ENCODE measurements at regions not wholly inside any gene's neighbourhood (a gene's known extent, or its start where the extent isn't known, plus 50 kb on each side); places are given as distances from the start of the nearest gene placed in this dataset.

DNA sequence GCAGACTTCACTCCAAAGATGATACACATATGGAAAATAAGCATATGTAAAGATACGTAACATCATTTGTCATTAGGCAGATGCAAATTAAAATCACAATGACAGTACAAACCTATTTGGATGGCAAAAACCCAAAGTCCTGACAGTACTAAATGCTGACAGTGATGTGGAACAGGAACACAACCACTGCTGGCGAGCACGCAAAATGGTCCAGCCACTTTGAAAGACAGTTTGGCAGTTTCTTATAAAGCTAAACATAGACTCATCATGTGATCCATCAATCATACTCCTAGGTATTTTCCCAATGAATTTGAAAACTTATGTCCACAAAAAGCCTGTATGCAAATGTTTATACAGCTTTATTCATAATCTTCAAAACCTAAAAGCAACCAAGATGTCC is 200.7 kb downstream of the RAMP3 start:
- no peak for DNase-seq (ENCODE audit: low spot score)

DNA sequence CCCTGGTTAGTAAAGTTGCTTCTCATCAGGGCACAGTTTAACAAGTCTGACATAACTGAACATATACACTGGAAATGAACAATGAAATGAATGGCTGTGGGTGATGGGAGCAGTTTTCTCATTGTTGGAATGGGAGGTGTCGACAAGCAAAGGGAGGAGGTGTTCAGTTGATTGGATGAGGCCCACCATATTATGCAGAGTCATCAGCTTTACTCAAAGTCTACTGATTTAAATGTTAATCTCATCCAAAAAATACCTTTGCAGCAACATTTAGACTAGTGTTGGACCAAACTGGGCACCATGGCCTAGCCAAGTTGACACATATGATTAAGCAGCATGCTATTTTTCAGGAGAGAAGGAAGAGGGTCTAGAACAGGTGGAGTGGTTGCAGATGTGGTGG is 201.7 kb downstream of the RAMP3 start:
- no peak for DNase-seq (ENCODE audit: low spot score)

DNA sequence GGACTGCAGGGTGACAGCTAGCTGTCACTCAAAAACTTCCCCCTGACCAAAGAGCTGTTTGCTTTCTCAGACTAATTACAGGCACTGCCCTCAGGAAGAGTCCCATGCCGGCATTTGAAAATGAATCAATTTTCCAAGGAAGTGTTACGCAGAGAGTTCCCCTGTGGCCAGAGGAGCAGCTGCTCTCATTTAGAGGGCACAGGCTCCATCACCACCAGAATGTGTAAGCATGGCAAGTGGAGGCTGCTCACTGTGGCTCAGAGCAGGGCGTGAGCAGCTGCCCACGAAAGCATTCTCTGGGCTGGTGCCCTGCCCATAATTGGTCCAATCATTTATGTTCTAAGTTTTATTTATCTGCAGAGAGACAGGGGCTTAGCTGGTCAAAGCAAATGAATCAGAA is 202.2 kb downstream of the RAMP3 start:
- DNase-seq (ENCODE audit: low spot score), result no peak

DNA sequence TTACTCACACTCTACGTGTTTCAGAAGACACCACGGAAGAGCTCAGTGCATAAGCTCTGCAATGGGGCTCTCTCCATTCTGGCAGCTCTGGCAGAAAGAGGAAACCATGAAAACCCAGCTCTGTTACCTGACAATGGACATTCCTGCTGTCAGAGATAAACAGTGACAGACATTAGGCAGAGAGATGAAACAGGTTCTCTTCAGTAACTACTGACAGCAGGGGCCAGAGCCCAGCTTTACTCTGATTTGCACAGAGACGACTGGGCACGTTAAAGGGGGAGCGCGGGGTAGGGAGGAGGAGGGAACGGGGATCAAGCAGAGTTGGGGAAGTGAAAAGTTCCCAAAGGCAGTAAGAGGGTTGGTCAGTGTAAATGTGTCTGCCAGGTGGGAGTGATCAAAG is 206.1 kb downstream of the RAMP3 start:
- no peak for DNase-seq (ENCODE audit: low spot score)

DNA sequence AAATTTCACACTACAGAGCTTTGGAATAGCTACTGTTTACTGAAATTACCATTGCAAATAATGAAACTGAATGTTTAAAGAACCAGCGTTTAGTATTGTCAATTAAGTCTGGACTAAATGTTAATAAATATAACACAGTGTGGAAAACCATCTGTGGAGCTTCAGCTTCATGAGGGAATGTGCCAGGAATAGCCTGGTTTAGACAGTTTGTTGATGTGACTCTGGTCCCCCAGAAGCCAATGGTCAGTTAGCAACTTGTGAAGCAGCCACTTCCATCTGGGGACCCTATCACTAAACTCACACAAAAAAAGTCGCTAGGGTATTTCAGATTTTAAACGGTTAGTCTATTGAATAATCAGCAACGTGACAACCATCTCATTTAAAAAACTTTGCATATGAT is 207.8 kb downstream of the RAMP3 start:
- DNase-seq (ENCODE audit: low spot score), result no peak

DNA sequence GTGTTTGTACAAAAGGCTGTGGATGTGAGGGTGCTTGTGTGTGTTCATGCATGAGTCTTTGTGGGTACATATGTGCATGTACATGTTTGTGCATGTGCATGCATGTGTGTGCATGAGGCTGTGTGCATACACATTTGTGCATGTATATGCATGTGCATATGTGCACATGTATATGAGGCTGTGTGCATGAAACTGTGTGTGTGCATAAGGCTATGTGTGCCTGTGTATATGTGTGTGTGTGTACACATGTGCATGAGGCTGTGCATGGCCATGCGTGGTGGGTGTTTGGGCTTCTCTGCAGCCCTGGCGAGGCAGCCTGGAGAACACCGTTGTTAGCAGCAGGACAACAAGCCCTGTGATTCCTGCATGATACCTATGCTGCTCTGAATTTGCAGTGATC is 207.7 kb upstream of the ADCY1 start:
- DNase-seq (ENCODE audit: low spot score), result no peak

DNA sequence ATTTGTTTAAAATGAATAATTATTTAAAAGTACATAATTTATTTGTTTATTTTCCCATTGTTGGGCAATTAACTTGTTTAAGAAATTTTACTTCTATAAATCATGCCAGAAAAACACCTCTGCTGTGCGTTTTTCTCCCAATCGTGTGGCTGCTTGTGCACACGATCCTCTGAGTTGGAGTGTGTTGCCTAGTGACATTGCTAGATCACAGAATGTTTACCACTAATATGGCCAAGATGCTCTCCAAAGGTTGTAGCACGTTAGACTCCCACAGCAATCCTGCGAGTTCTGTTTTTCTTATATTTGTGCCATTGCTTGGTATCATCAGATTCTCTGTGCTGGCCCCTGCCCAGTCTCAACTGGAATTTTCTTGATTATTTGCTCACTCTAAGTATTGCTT is 207.1 kb upstream of the ADCY1 start:
- DNase-seq (ENCODE audit: low spot score), result no peak

DNA sequence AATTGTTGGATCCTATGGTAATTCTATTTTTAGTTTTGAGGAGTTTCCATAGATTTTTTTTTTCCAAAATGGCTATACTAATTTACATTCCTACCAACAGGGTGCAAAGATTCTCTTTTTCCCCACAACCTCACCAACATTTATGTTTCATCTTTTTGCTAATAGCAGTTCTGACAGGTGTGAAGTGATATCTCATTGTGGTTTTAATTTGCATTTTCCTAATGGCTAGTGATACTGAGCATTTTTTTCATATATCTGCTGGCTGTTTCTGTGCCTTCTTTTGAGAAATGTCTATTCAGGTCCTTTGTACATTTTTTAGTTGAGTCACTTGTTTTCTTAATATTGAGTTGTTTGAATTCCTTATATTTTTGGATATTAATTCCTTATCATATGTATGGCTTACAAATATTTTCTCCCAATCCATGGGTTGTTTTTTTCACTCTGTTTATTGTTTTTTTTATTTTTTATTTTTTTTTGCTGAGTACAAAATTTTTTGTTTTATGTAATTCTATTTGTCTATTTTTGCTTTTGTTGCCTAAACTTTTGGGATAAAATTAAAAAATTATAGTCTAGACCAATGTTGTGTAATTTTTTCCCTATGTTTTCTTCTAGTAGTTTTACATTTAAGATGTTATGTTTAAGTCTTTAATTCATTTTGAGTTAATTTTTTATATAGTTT is 205.9 kb upstream of the ADCY1 start:
- DNase-seq (ENCODE audit: low spot score), result no peak

DNA sequence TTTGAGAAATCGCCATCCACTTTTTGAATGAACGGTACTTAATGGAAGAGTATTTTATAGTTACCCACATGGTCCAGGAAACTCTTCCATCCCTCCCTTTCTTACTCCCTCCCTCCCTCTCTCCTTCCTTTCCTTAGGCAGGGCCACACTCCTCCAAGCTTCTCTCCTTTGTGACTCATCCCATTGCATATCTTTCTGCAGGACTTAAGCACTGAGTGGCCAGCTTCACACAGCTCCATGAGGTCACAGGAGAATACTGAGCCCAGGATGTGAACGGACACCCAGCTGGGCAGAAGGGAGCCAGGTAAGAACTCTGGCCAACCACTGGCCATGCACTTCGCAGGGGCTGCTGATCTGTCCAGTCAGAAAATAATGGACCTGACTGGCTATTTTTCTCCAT is 189.7 kb upstream of the ADCY1 start:
- peak; percentile 63 for DNase-seq (ENCODE audit: low spot score)

DNA sequence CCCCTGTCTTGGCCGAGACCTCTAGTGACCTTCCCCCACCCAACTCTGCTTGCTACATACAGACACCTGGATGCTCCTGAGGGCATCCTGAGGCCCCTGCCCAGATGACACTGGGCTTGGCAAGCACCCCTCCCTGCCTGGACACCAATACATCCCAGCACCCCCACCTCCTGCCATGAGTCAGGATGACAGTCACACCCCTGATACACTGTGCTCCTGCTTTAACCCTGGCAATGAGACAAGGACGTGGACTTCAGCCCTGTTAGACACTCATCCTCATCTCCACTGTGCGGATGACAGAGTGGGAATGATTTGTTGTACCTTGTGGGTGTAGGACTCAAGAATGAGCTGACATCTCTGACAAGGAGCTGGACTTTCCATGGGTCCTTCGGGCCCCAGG is 186.3 kb upstream of the ADCY1 start:
- no peak for DNase-seq (ENCODE audit: low spot score)

DNA sequence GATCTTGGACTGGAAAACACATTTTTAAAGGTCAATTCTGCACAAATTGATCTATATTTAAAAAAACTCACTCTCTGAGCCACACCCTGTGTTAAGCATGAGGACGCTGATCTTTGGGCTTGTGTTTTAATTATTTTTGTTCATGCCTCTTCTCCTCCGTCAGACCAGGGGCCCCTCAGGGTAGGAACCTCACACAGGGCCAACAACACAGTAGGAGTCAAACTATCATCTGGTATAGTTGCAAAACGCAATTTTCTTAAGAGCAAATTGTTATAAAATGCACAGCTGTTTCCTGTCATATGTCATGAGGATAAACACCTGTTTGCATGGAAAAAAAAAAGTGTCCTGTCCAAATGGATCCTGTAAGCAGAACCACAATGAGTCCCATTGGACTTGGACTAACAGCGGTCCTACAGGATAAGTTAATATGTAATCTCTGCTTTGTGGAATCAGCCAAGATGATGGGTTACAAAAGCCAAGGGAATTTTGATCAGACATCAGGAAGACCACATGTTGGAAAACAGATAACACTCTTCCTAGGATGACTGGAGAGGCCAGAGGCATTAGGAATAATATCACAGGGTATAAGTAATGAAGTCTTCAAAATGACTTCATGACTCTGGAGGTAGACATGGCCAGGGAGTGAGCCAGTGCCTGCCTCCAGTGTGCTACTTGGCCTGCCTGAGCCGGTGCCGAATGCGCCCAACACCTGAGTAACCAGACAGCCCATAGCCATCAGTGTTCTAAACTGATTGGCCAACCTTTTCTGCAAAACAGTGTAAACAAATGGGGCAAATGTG is 184.9 kb upstream of the ADCY1 start:
- DNase-seq (ENCODE audit: low spot score), result no peak

DNA sequence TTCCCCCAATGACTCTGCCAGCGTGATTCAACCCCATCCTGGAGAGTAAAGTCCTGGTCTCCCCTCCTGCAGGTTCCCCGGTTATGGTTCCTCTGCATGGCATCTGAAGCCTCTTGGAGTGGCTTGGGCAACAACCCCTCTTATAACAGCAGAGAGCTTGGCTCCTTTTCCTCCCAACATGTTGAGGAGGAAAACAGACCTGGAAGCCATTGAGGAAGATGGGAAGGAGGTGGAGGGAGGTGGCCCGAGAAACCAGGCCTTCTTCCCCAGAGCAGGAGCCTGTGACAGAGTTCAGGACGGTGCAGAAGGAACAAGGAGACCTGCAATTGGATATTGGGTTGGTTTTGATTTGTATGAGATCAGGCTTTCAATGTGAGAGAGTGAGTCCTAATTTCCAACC is 184.0 kb upstream of the ADCY1 start:
- no peak for DNase-seq (ENCODE audit: low spot score)

DNA sequence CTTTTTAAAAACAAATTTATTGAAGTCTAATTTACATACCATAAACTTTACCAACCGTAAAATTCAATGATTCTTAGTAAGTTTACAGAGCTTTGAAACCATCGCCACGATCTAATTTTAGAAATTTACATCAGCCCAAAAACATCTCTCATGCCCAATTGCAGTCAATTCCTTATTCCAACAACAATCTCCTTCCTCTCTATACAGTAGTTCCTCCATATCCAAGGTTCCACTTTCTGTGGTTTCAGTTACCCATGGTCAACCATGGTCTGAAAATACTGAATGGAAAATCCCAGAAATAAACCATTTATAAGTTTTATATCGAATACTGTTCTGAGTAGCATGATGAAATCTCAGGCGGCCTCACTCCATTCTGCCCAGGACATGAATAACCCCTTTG is 183.4 kb upstream of the ADCY1 start:
- no peak for DNase-seq (ENCODE audit: low spot score)

DNA sequence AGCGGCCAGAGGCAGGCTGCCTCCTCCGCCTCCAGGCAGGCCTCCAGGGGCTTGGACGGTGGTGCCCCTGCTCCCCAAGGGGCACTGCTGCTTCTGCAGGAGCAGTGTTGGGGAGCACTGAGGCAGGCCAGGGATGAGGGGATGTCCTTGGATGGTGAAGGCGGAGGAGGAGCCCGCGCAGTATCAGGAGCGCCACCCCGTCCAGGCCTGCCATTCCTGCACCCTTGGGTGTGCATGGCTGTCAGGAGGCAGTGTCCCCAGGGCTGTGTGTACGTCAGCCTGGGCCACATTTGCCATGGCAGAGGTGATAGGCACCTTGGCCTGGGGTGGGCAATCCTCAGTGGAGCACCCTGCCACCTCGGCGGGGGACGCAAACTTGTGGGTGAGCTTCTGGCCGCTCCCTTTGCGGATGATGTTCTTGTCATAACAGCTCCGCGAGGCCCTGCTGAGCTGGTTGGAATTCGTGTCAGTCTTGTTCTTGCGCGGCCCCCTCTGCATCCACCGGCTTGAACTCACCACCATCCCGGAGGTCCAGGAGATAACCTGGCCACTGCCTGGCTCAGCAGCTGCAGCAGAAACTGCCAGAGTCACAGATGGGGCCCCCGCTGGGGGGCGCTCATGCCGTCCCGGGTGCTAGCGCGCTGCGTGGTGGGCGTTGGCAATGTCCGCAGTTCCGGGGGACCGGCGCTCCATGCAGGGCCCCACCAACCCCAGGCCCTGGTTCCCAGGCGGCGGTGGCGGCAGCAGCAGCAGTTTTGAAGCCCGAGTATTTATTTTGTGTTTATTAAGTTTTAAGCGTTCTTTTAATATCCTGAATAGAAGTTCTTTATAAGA is 182.3 kb upstream of the ADCY1 start:
- no peak for DNase-seq (ENCODE audit: low spot score)

DNA sequence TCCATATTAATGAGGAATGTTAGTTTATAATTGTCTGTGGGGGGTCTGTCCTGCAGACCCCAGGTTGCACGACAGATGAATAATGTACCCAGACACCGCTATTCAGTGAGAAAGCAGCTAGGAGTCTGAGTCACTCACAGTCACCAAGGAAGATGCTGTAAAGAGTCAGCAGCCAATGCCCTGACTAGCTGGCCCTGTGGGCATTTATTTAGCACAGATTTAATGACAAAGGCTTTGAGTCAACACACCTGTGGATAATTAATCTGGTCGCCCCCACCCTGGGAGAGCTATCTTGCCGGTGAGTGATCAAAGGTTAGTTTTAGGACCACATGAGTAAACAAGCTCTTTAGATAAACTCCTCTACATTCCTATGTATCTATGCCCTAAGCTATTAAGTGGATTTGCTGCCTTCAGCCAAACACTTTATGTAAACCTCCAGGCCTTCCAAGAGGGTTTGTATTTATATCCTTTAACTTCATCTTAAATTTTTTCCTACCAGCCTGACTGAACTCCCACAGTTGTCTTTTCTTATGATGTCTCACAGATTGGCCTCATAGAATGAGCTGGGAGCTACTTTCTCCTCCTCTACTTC is 180.0 kb upstream of the ADCY1 start:
- no peak for DNase-seq (ENCODE audit: low spot score)

DNA sequence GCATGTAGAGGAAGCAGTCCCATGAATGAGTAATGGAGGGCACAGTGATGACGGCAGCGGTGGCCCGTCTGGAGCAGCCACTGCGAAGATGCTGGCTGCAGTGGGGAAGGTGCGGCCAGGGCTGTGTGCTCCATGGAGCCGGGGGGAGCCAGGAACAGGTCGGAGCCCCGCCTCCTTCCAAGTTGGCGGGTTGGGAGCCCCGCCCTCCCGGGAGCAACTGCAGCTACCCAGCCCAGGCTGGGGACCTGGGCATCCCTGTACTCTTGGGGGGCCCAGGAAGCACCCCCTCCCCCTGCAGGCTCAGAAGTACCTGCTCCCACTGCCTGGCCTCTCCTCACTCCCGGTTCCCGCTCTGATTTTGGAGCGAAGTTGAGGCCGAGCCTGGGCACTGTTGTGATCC is 175.1 kb upstream of the ADCY1 start:
- no peak for DNase-seq (ENCODE audit: low spot score)

DNA sequence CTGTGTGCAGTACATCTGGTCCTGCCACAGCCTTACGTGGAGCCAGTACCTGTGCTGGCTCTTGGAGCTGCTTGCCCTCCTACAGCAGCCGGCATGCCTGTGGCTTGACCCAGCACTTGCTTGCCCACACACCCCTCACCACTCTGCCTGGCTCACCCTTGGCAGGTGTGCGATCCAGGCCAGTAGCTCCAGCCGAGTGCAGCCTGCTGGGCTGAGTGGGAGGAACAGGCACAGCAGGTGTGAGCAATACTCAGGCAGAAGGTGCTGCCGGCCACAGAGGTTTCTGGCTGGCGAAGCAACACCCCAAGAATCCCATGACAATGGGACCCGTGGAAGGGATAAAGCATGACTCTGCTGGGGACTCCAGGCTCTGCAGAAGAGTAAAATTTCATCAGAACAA is 173.5 kb upstream of the ADCY1 start:
- no peak for DNase-seq (ENCODE audit: low spot score)

DNA sequence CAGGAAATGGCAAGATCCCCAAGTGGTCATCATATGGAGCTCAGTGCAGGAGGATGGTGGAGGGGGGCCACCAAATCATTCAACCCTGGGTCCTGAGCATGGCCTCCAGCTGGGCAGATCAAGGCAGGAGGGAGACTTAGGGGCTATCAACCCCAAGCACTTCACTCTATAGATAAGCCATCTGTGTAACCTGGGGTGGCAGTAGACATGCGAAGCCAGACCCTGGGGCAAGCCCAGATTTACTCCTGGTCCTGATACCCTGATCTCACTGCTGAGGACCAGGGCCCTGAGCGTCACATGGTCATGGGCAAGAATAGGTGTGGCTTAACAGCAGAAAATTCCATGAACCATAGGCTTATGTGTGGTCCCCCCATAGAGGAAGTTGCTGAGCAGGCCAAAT is 173.0 kb upstream of the ADCY1 start:
- DNase-seq (ENCODE audit: low spot score), result no peak

DNA sequence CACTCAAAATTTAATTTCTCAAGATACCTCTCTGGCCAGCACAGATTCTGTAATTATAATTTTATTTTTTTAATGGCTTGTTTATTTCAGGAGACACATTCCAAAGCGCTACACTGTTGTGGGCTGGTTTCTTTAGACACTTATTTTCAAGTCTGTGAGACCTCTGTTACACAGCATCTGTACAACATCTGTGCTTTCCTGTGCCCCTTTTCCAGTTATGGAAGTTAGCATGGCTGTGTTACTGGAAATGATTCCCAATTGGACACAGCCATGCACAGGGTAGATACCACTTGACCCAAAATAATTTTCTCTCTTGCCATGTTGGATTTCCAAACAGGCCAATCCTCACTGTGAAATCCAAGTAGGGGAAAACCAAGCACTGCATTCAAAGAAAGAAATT is 172.3 kb upstream of the ADCY1 start:
- no peak for DNase-seq (ENCODE audit: low spot score)

DNA sequence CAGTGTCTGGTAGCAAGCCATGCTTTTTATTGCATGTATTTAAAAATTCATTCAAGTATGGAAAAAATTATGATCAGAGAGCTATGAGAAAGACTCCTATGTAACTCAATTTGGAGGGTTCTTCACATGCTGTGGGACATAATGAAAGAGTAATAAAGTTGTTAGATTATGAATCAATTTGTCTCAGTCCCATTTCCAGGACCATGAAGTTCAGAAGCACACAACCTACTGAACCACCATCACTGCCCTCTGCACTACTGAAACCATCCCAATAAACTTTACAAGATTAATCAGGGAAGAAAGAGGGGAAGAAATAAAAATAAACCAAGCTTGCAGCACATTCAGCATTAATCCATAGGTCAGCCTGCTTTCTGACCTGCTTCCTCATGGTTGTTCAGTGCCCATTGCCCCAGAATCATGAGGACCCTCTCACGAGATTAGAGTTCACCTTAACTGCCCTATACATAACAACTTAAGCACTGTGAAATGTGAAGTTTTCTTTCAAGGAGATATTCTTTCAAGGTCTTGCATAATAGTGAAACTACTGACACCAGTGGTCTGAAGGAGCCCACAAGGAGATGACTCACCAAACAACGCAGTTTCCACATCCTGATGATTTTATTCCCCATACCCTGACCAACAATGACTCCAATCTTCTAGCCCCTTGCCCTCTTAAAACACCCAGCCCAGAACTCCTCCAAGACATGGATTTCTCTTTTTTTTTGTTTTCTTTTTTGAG is 171.5 kb upstream of the ADCY1 start:
- peak; percentile 70 for DNase-seq (ENCODE audit: low spot score)

DNA sequence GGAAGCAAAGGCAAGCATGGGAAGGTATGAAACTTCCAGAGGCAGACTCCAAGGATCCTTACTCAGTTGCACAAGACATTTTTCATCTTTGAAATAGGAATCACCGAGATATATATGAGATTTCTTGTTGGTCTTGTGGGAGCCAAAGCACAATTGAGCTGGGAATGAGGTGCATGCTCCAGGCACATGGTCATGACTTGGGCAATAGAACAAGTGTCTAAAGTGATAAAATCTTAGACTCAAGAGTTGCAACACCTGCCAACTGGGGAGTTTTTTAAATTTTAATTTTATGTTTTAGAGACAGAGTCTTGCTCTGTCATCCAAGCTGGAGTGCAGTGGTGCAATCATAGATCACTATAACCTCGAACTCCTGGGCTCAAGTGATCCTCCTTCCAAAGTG is 169.5 kb upstream of the ADCY1 start:
- no peak for DNase-seq (ENCODE audit: low spot score)

All from A172 (cell line).